Neuron (in vitro differentiated cells): ENCODE measurements at regions not wholly inside any gene's neighbourhood (a gene's known extent, or its start where the extent isn't known, plus 50 kb on each side); places are given as distances from the start of the nearest gene placed in this dataset.
"Not testable (repeated sequence)": the region's sequence is repeated elsewhere in the genome, so short reads cannot be mapped to it uniquely, and the experiment has no call there.

Experiments
- H2AFZ ChIP-seq: one replicate; pipeline ENCODE4 v1.6.1; 2013; ENCODE audit warnings: low read depth, mild to moderate bottlenecking, inconsistent platforms, low read length, moderate library complexity
- H3K27me3 ChIP-seq: one replicate; pipeline ENCODE4 v1.6.1; 2013; ENCODE audit warnings: low read length; ENCODE audit not compliant: insufficient read depth
- H3K36me3 ChIP-seq: one replicate; pipeline ENCODE4 v1.6.1; 2013; ENCODE audit warnings: low read length; ENCODE audit not compliant: insufficient read depth
- H3K4me1 ChIP-seq: one replicate; pipeline ENCODE4 v1.6.1; 2013; ENCODE audit warnings: low read length; ENCODE audit not compliant: insufficient read depth
- H3K4me3 ChIP-seq: 2 replicates; pipeline ENCODE4 v1.5.1; 2013; ENCODE audit warnings: mild to moderate bottlenecking, low read length, moderate library complexity
- H3K9me3 ChIP-seq: one replicate; pipeline ENCODE4 v1.6.1; 2013; ENCODE audit warnings: low read length

GRCh38 chr7:130854481-130854880 lies 120.5 kb upstream of the KLF14 start:
- Histone ChIP-seq H3K36me3 (no peaks in the 10 kb centered on the region), H3K27me3 (no peaks in the 10 kb centered on the region), H2AFZ (no peak overlapping the region), H3K4me3 (no peak overlapping the region), H3K4me1 (no peaks in the 10 kb centered on the region), H3K9me3 (peaks cover 4% of the 10 kb centered on the region)

GRCh38 chr7:130856866-130857265 lies 122.9 kb upstream of the KLF14 start:
- Histone ChIP-seq H3K4me1 (no peaks in the 10 kb centered on the region), H3K27me3 (no peaks in the 10 kb centered on the region), H3K9me3 (peaks cover 12% of the 10 kb centered on the region), H2AFZ (no peak overlapping the region), H3K36me3 (no peaks in the 10 kb centered on the region), H3K4me3 (no peak overlapping the region)

GRCh38 chr7:130860832-130861231 lies 126.8 kb upstream of the KLF14 start:
- not testable (repeated sequence) for H3K4me3 ChIP-seq, H2AFZ ChIP-seq, H3K27me3 ChIP-seq, H3K4me1 ChIP-seq, H3K36me3 ChIP-seq
- peaks cover 12% of the 10 kb centered on the region for H3K9me3 ChIP-seq

- no peak overlapping the region for H2AFZ ChIP-seq
- H3K36me3 ChIP-seq = no peaks in the 10 kb centered on the region
- peaks cover 6% of the 10 kb centered on the region for H3K9me3 ChIP-seq
- no peak overlapping the region for H3K4me3 ChIP-seq
- H3K4me1 ChIP-seq = no peaks in the 10 kb centered on the region
- H3K27me3 ChIP-seq = no peaks in the 10 kb centered on the region
Observed at GRCh38 chr7:130865408-130866236, 131.6 kb upstream of the KLF14 start.

- Histone ChIP-seq H3K36me3 (no peaks in the 10 kb centered on the region), H3K9me3 (no peaks in the 10 kb centered on the region)
Observed at GRCh38 chr7:130867039-130867438, 133.0 kb upstream of the KLF14 start.

GRCh38 chr7:130867581-130868136 lies 133.7 kb upstream of the KLF14 start:
- Histone ChIP-seq H3K9me3 (no peaks in the 10 kb centered on the region), H2AFZ (no peak overlapping the region), H3K36me3 (no peaks in the 10 kb centered on the region), H3K4me1 (no peaks in the 10 kb centered on the region), H3K4me3 (no peak overlapping the region), H3K27me3 (no peaks in the 10 kb centered on the region)

More at GRCh38 chr7:130867039-130867438, 133.0 kb upstream of the KLF14 start:
- no peak overlapping the region for H2AFZ ChIP-seq
- H3K27me3 ChIP-seq = no peaks in the 10 kb centered on the region
- H3K4me3 ChIP-seq = no peak overlapping the region
- H3K4me1 ChIP-seq = no peaks in the 10 kb centered on the region

- Histone ChIP-seq H3K4me1 (no peaks in the 10 kb centered on the region), H3K36me3 (no peaks in the 10 kb centered on the region), H2AFZ (no peak overlapping the region), H3K4me3 (no peak overlapping the region), H3K27me3 (no peaks in the 10 kb centered on the region), H3K9me3 (no peaks in the 10 kb centered on the region)
Observed at GRCh38 chr7:130868139-130868538, 134.1 kb upstream of the KLF14 start.

GRCh38 chr7:130869918-130870317 lies 135.9 kb upstream of the KLF14 start:
- no peaks in the 10 kb centered on the region for H3K36me3 ChIP-seq

GRCh38 chr7:130872341-130872740 lies 138.3 kb upstream of the KLF14 start:
- no peak overlapping the region for H3K4me3 ChIP-seq
- H3K27me3 ChIP-seq = no peaks in the 10 kb centered on the region
- no peaks in the 10 kb centered on the region for H3K9me3 ChIP-seq
- H3K4me1 ChIP-seq = peaks cover 14% of the 10 kb centered on the region
- H2AFZ ChIP-seq = no peak overlapping the region
- no peaks in the 10 kb centered on the region for H3K36me3 ChIP-seq

More at GRCh38 chr7:130869918-130870317, 135.9 kb upstream of the KLF14 start:
- Histone ChIP-seq H3K9me3 (no peaks in the 10 kb centered on the region), H3K27me3 (no peaks in the 10 kb centered on the region), H3K4me3 (no peak overlapping the region), H3K4me1 (no peaks in the 10 kb centered on the region), H2AFZ (no peak overlapping the region)

- H3K4me1 ChIP-seq = peaks cover 19% of the 10 kb centered on the region
- no peaks in the 10 kb centered on the region for H3K27me3 ChIP-seq
- H3K9me3 ChIP-seq = no peaks in the 10 kb centered on the region
- no peaks in the 10 kb centered on the region for H3K36me3 ChIP-seq
- H2AFZ ChIP-seq = no peak overlapping the region
- H3K4me3 ChIP-seq = no peak overlapping the region
Observed at GRCh38 chr7:130872756-130873448, 138.9 kb upstream of the KLF14 start.

- Histone ChIP-seq H3K4me1 (peaks cover 25% of the 10 kb centered on the region), H3K36me3 (no peaks in the 10 kb centered on the region), H3K27me3 (no peaks in the 10 kb centered on the region), H3K4me3 (no peak overlapping the region), H3K9me3 (no peaks in the 10 kb centered on the region), H2AFZ (no peak overlapping the region)
Observed at GRCh38 chr7:130874071-130874915, 140.3 kb upstream of the KLF14 start.

GRCh38 chr7:130875265-130875741 lies 141.3 kb upstream of the KLF14 start:
- no peak overlapping the region for H2AFZ ChIP-seq
- H3K4me3 ChIP-seq = no peak overlapping the region
- H3K4me1 ChIP-seq = peaks cover 25% of the 10 kb centered on the region
- H3K9me3 ChIP-seq = no peaks in the 10 kb centered on the region
- H3K36me3 ChIP-seq = no peaks in the 10 kb centered on the region
- H3K27me3 ChIP-seq = no peaks in the 10 kb centered on the region
